LNCAP (cell line): ENCODE measurements at regions not wholly inside any gene's neighbourhood (a gene's known extent, or its start where the extent isn't known, plus 50 kb on each side); places are given as distances from the start of the nearest gene placed in this dataset.

ENCODE experiments used
- TF ChIP-seq, protein P1 (sequence below): fragments of 450-650 bp; IDR thresholded peaks from 2 replicates; pipeline ENCODE4 v1.5.1; 2017; ENCODE audit warnings: mild to moderate bottlenecking

DNA sequence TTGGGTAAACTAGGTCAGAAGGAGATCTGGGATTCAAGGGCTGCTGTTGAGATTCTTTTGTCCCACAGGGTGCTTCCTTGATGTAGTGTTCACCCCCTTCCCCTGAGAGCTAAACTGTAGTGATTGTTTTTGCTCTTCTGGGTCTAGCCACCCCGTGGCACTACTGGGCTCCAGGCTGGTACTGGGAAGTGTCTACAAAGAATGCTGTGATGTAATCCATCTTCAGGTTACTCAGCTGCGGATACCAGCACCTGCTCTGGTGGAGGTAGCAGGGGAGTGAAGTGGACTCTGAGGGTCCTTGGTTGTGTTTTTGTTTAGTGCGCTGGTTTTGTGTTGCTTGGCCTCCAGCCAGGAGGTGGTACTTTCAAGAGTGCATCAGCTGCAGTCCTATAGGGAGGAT, 365.5 kb downstream of the ZNF674 start:
- TF ChIP-seq, protein P1, sequence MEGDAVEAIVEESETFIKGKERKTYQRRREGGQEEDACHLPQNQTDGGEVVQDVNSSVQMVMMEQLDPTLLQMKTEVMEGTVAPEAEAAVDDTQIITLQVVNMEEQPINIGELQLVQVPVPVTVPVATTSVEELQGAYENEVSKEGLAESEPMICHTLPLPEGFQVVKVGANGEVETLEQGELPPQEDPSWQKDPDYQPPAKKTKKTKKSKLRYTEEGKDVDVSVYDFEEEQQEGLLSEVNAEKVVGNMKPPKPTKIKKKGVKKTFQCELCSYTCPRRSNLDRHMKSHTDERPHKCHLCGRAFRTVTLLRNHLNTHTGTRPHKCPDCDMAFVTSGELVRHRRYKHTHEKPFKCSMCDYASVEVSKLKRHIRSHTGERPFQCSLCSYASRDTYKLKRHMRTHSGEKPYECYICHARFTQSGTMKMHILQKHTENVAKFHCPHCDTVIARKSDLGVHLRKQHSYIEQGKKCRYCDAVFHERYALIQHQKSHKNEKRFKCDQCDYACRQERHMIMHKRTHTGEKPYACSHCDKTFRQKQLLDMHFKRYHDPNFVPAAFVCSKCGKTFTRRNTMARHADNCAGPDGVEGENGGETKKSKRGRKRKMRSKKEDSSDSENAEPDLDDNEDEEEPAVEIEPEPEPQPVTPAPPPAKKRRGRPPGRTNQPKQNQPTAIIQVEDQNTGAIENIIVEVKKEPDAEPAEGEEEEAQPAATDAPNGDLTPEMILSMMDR: no peak

DNA sequence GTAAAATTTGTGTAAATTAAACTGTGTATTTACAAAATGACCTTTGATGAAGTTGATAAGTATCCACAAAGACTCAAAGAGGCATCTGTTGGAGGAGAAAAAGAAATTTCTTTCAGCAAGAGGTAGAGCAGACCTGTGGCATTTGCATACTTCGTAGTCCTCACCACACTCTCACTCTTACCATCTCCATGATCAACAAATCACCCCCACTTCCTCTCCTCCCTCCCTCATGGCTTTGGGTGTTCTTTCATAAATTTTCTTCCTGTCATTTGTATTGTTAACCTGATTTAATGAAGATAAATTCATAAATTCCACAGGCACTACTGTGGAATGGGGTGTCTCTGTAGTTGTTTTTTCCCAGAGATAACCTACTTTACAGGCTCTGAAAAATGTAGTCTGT, 366.5 kb downstream of the ZNF674 start:
- TF ChIP-seq, protein P1: no peak

DNA sequence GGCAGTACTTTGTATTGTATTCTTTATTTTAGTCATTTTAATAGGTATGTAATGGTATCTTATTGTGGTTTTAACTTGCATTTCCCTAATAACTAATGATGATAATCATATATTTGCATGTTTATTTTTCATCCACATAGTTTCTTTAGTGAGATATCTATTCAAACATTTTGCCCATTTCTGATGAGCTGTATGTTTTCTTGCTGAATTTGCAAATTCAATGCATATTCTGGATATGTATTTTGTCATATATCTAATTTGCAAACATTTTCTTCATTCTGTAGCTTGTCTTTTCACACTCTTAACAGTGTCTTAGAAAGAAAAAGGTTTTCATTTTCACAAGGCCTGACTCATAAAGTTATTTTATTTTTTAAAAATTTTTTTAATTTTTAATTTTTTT, 372.1 kb downstream of the ZNF674 start:
- TF ChIP-seq, protein P1: no peak

DNA sequence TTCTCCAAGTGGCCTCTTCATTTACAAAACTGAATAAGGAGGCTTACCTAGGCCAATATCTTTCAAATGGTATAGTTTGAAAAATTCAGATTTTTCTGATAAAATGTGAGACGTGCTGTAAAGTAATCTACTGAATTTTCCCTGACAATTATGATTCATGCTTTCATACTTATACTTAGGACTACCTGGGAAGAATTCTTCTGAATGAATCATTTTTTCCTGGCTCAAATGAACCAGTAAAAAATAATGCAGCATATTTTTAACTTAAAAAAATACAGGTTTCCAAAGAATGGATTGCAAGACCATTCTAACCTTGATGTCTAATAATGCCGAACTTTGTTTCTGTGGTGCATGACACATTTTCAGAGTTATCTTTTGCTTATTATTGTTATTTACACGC, 375.4 kb downstream of the ZNF674 start:
- TF ChIP-seq, protein P1: no peak

GRCh38 chrX:46168254-46168653, 377.0 kb downstream of the ZNF674 start:
- TF ChIP-seq, protein P1: no peak

- TF ChIP-seq, protein P1: no peak
Measured at GRCh38 chrX:46165866-46166265, 379.4 kb downstream of the ZNF674 start.

- TF ChIP-seq, protein P1: no peak
Measured at GRCh38 chrX:46165411-46165810, 379.8 kb downstream of the ZNF674 start.

- TF ChIP-seq, protein P1: no peak
Measured at GRCh38 chrX:46152756-46153155, 392.5 kb downstream of the ZNF674 start.
